Right ventricle myocardium inferior (tissue), 1 donor: ENCODE measurements at regions not wholly inside any gene's neighbourhood (a gene's known extent, or its start where the extent isn't known, plus 50 kb on each side); places are given as distances from the start of the nearest gene placed in this dataset.

Experiments used
- ATAC-seq: fragments of 200-7000 bp; cut with Tn5 transposase; one replicate; pipeline ENCODE4 v1.9.1; 2020; ENCODE audit warnings: mild to moderate bottlenecking, moderate library complexity
- DNase-seq: peaks from one replicate; pipeline ENCODE4 v3.0.0; 2021; ENCODE audit errors: missing footprints
- intact Hi-C: fragments of 100-400 bp; cut with DNase I; formaldehyde crosslinking; loops from one replicate; pipeline ENCODE4 v1.11.0; 2022
- donor health status: DM: no; HTN: yes; CAD: no; lungs with severe emphysema.

GRCh38 chr20:11591965-11592364, 325.7 kb upstream of the BTBD3 start:
- intact Hi-C loops: no loop called here
- ATAC-seq (no peak), DNase-seq (no peak)

- intact Hi-C loops: no loop called here
- no peak for ATAC-seq
- no peak for DNase-seq
Measured at GRCh38 chr20:11604339-11604738, 313.4 kb upstream of the BTBD3 start.

- intact Hi-C loops: no loop called here
- no peak for DNase-seq
- ATAC-seq: no peak
Measured at GRCh38 chr20:11607047-11607446, 310.6 kb upstream of the BTBD3 start.

GRCh38 chr20:11608736-11609135, 309.0 kb upstream of the BTBD3 start:
- ATAC-seq (no peak), DNase-seq (no peak)
- intact Hi-C loops: no loop called here

GRCh38 chr20:11624704-11625103, 293.0 kb upstream of the BTBD3 start:
- intact Hi-C loops: no loop called here
- DNase-seq (no peak), ATAC-seq (no peak)

- intact Hi-C loops: no loop called here
- ATAC-seq: no peak
- no peak for DNase-seq
Measured at GRCh38 chr20:11626551-11626950, 291.1 kb upstream of the BTBD3 start.

- intact Hi-C loops: no loop called here
- DNase-seq: no peak
- no peak for ATAC-seq
Measured at GRCh38 chr20:11642866-11643265, 274.8 kb upstream of the BTBD3 start.

GRCh38 chr20:11646359-11646758, 271.3 kb upstream of the BTBD3 start:
- DNase-seq (no peak), ATAC-seq (no peak)

GRCh38 chr20:11650566-11650965, 267.1 kb upstream of the BTBD3 start:
- DNase-seq: no peak
- no peak for ATAC-seq
- intact Hi-C loops: no loop called here

More at GRCh38 chr20:11646359-11646758, 271.3 kb upstream of the BTBD3 start:
- intact Hi-C loops: no loop called here

GRCh38 chr20:11651138-11651537, 266.6 kb upstream of the BTBD3 start:
- no peak for DNase-seq
- ATAC-seq: no peak
- intact Hi-C loops: no loop called here

- intact Hi-C loops: no loop called here
- DNase-seq: no peak
- no peak for ATAC-seq
Measured at GRCh38 chr20:11651647-11652046, 266.0 kb upstream of the BTBD3 start.

- intact Hi-C loops: no loop called here
- DNase-seq (no peak), ATAC-seq (no peak)
Measured at GRCh38 chr20:11652128-11652527, 265.6 kb upstream of the BTBD3 start.

GRCh38 chr20:11654766-11655165, 262.9 kb upstream of the BTBD3 start:
- ATAC-seq: no peak

GRCh38 chr20:11660673-11661072, 257.0 kb upstream of the BTBD3 start:
- ATAC-seq (no peak), DNase-seq (no peak)
- intact Hi-C loops: no loop called here

More at GRCh38 chr20:11654766-11655165, 262.9 kb upstream of the BTBD3 start:
- no peak for DNase-seq
- intact Hi-C loops: no loop called here

- ATAC-seq (no peak), DNase-seq (no peak)
- intact Hi-C loops: loop anchor here (10.0 kb wide), 1 partner anchor 1434 kb away; no protein-coding TSS in a partner anchor
Measured at GRCh38 chr20:11671015-11671511, 246.6 kb upstream of the BTBD3 start.

- intact Hi-C loops: loop anchor here (10.0 kb wide), 1 partner anchor 1432 kb away; no protein-coding TSS in a partner anchor
- ATAC-seq: no peak
- no peak for DNase-seq
Measured at GRCh38 chr20:11672959-11673358, 244.7 kb upstream of the BTBD3 start.

- intact Hi-C loops: loop anchor here (5.0 to 10.0 kb wide), 2 partner anchors 531 to 1429 kb away; no protein-coding TSS in a partner anchor
- ATAC-seq: no peak
- DNase-seq: no peak
Measured at GRCh38 chr20:11675920-11676629, 241.6 kb upstream of the BTBD3 start.

GRCh38 chr20:11676630-11677287, 240.9 kb upstream of the BTBD3 start:
- DNase-seq (no peak), ATAC-seq (peak; percentile 92)
- intact Hi-C loops: loop anchor here (5.0 to 10.0 kb wide), 2 partner anchors 531 to 1428 kb away; no protein-coding TSS in a partner anchor

GRCh38 chr20:11677428-11677827, 240.3 kb upstream of the BTBD3 start:
- ATAC-seq (no peak), DNase-seq (no peak)
- intact Hi-C loops: loop anchor here (5.0 to 10.0 kb wide), 2 partner anchors 530 to 1427 kb away; no protein-coding TSS in a partner anchor

- no peak for ATAC-seq
- no peak for DNase-seq
- intact Hi-C loops: loop anchor here (5.0 to 10.0 kb wide), 2 partner anchors 529 to 1427 kb away; no protein-coding TSS in a partner anchor
Measured at GRCh38 chr20:11677836-11678235, 239.9 kb upstream of the BTBD3 start.
